KMS-11 (cell line): ENCODE measurements at regions not wholly inside any gene's neighbourhood (a gene's known extent, or its start where the extent isn't known, plus 50 kb on each side); places are given as distances from the start of the nearest gene placed in this dataset.
A peak's percentile ranks its signal among the peaks of the same experiment; 100 is the strongest.
"Not testable (repeated sequence)": the region's sequence is repeated elsewhere in the genome, so short reads cannot be mapped to it uniquely, and the experiment has no call there.

ENCODE experiments used
- H2AFZ ChIP-seq: fragments of 200-600 bp; sonication (generic); 2 replicates; pipeline ENCODE4 v1.6.1; 2016; ENCODE audit warnings: antibody characterized with exemption, mixed run types, low read depth
- H3K27ac ChIP-seq: fragments of 200-600 bp; sonication (generic); 2 replicates; pipeline ENCODE4 v1.6.1; 2016; ENCODE audit warnings: mild to moderate bottlenecking, mixed run types
- H3K27me3 ChIP-seq: fragments of 200-600 bp; sonication (generic); 2 replicates; pipeline ENCODE4 v1.6.1; 2017; ENCODE audit warnings: mild to moderate bottlenecking, low read depth, mixed run types, moderate library complexity; ENCODE audit not compliant: insufficient read depth
- H3K36me3 ChIP-seq: fragments of 200-600 bp; sonication (generic); 2 replicates; pipeline ENCODE4 v1.6.1; 2017; ENCODE audit warnings: mild to moderate bottlenecking, mixed run types; ENCODE audit not compliant: insufficient read depth
- H3K4me1 ChIP-seq: fragments of 200-600 bp; sonication (generic); 2 replicates; pipeline ENCODE4 v1.6.1; 2016; ENCODE audit warnings: mild to moderate bottlenecking, low read depth, mixed run types; ENCODE audit not compliant: poor library complexity, severe bottlenecking
- H3K4me2 ChIP-seq: fragments of 200-600 bp; sonication (generic); 2 replicates; pipeline ENCODE4 v1.7.0; 2016; ENCODE audit warnings: mild to moderate bottlenecking, mixed run types
- H3K4me3 ChIP-seq: fragments of 200-600 bp; sonication (generic); IDR thresholded peaks from 2 replicates; pipeline ENCODE4 v1.6.1; 2017; ENCODE audit warnings: low read depth, low read length, mixed read lengths; ENCODE audit not compliant: insufficient read depth
- H3K79me2 ChIP-seq: fragments of 200-600 bp; sonication (generic); 2 replicates; pipeline ENCODE4 v1.6.1; 2016; ENCODE audit warnings: low read depth, mixed run types; ENCODE audit not compliant: insufficient read depth
- H3K9ac ChIP-seq: fragments of 200-600 bp; sonication (generic); 2 replicates; pipeline ENCODE4 v1.6.1; 2016; ENCODE audit warnings: mild to moderate bottlenecking, mixed run types
- H4K20me1 ChIP-seq: fragments of 200-600 bp; sonication (generic); 2 replicates; pipeline ENCODE4 v1.6.1; 2016; ENCODE audit warnings: mild to moderate bottlenecking, mixed run types; ENCODE audit not compliant: insufficient read depth
- CTCF ChIP-seq: fragments of 200-600 bp; sonication (generic); conservative IDR thresholded peaks from 2 replicates; pipeline ENCODE4 v1.6.1; 2017; ENCODE audit warnings: low read depth, mild to moderate bottlenecking, antibody characterized with exemption, low read length, moderate library complexity, mixed read lengths

GRCh38 chr9:63823375-63824201 is 1461.4 kb downstream of the FOXD4L5 start:
- not testable (repeated sequence) for H2AFZ ChIP-seq, H3K4me2 ChIP-seq, H3K36me3 ChIP-seq, H3K27me3 ChIP-seq, H3K4me3 ChIP-seq, H3K27ac ChIP-seq, H3K9ac ChIP-seq, H3K79me2 ChIP-seq, H4K20me1 ChIP-seq
- H3K4me1 ChIP-seq = peaks cover 15% of the 10 kb centered on the region

GRCh38 chr9:63822615-63823374 is 1462.2 kb downstream of the FOXD4L5 start:
- H2AFZ ChIP-seq, H3K36me3 ChIP-seq, H3K4me3 ChIP-seq, H3K27ac ChIP-seq, H4K20me1 ChIP-seq, H3K27me3 ChIP-seq, H3K4me2 ChIP-seq, H3K9ac ChIP-seq, H3K79me2 ChIP-seq: not testable (repeated sequence)
- peaks cover 15% of the 10 kb centered on the region for H3K4me1 ChIP-seq

GRCh38 chr9:63821293-63821692 is 1463.7 kb downstream of the FOXD4L5 start:
- H3K27me3 ChIP-seq, H3K4me2 ChIP-seq, H3K27ac ChIP-seq, H3K9ac ChIP-seq, H3K4me3 ChIP-seq, H3K79me2 ChIP-seq, H3K36me3 ChIP-seq, H2AFZ ChIP-seq, H4K20me1 ChIP-seq: not testable (repeated sequence)
- H3K4me1 ChIP-seq = peaks cover 15% of the 10 kb centered on the region

- H3K4me1 ChIP-seq = peaks cover 15% of the 10 kb centered on the region
- not testable (repeated sequence) for H3K4me3 ChIP-seq, H3K9ac ChIP-seq, H3K27ac ChIP-seq, H4K20me1 ChIP-seq, H3K79me2 ChIP-seq, H2AFZ ChIP-seq, H3K27me3 ChIP-seq, H3K4me2 ChIP-seq, H3K36me3 ChIP-seq
Observed at GRCh38 chr9:63820882-63821281, 1464.1 kb downstream of the FOXD4L5 start.

- not testable (repeated sequence) for H3K4me3 ChIP-seq, H3K9ac ChIP-seq, H3K27me3 ChIP-seq, H4K20me1 ChIP-seq, H3K36me3 ChIP-seq, H3K79me2 ChIP-seq, H2AFZ ChIP-seq
- H3K4me1 ChIP-seq = peaks cover 15% of the 10 kb centered on the region
- peak overlapping the region; percentile 1; the same call in 1 of the 2 replicates for H3K4me2 ChIP-seq
- H3K27ac ChIP-seq = peak overlapping the region; percentile 13; the same call in 1 of the 2 replicates
Observed at GRCh38 chr9:63820383-63820782, 1464.6 kb downstream of the FOXD4L5 start.

- H3K9ac ChIP-seq = peak overlapping the region; percentile 35; the same call in 1 of the 2 replicates
- H2AFZ ChIP-seq = peak overlapping the region; percentile 59; the same call in 1 of the 2 replicates
- peaks cover 15% of the 10 kb centered on the region for H3K4me1 ChIP-seq
- H3K27me3 ChIP-seq = no peaks in the 10 kb centered on the region
- no peaks in the 10 kb centered on the region for H4K20me1 ChIP-seq
- peak overlapping the region; percentile 27; the same call in 1 of the 2 replicates for H3K27ac ChIP-seq
- no peak overlapping the region for H3K4me3 ChIP-seq
- no peak for TF ChIP-seq CTCF
- no peaks in the 10 kb centered on the region for H3K79me2 ChIP-seq
- H3K36me3 ChIP-seq = no peaks in the 10 kb centered on the region
- H3K4me2 ChIP-seq = peak overlapping the region; percentile 68
Observed at GRCh38 chr9:63817622-63818518, 1467.1 kb downstream of the FOXD4L5 start.
